Mucosa of rectum (tissue), 2 donors: ENCODE measurements at regions not wholly inside any gene's neighbourhood (a gene's known extent, or its start where the extent isn't known, plus 50 kb on each side); places are given as distances from the start of the nearest gene placed in this dataset.

ENCODE experiments used
- H3K27ac ChIP-seq, 2 donors: one replicate each; pipeline ENCODE4 v1.7.0; 2013; ENCODE audit warnings: inconsistent platforms in 2 of 2, low read depth in 2 of 2, low read length in 2 of 2
- H3K27me3 ChIP-seq, 2 donors: one replicate each; pipeline ENCODE4 v1.7.0; 2013; ENCODE audit warnings: low read length in 2 of 2; ENCODE audit not compliant: control insufficient read depth in 2 of 2, insufficient read depth in 2 of 2
- H3K36me3 ChIP-seq, 2 donors: one replicate each; pipeline ENCODE4 v1.7.0; 2013; ENCODE audit warnings: low read length in 2 of 2; ENCODE audit not compliant: control insufficient read depth in 2 of 2, insufficient read depth in 2 of 2
- H3K4me1 ChIP-seq, 2 donors: one replicate each; pipeline ENCODE4 v1.7.0; 2013; ENCODE audit warnings: low read length in 2 of 2, mild to moderate bottlenecking in 1 of 2; ENCODE audit not compliant: control insufficient read depth in 2 of 2, insufficient read depth in 2 of 2
- H3K4me3 ChIP-seq, 2 donors: one replicate each; pipeline ENCODE4 v1.7.0; 2013; ENCODE audit warnings: low read length in 2 of 2
- H3K9ac ChIP-seq, 2 donors: one replicate each; pipeline ENCODE4 v1.7.0; 2013; ENCODE audit warnings: low read length in 2 of 2, low read depth in 1 of 2, mild to moderate bottlenecking in 1 of 2
- H3K9me3 ChIP-seq, 2 donors: one replicate each; pipeline ENCODE4 v1.7.0; 2013; ENCODE audit warnings: low read length in 2 of 2; ENCODE audit not compliant: control insufficient read depth in 2 of 2
- donor health status: healthy.
- donor health status: Normal muscosa, but diverticular disease.

GRCh38 chr1:96355961-96356360 lies 365.6 kb upstream of the PTBP2 start:
- no peaks in the 10 kb centered on the region for H3K4me1 ChIP-seq

DNA sequence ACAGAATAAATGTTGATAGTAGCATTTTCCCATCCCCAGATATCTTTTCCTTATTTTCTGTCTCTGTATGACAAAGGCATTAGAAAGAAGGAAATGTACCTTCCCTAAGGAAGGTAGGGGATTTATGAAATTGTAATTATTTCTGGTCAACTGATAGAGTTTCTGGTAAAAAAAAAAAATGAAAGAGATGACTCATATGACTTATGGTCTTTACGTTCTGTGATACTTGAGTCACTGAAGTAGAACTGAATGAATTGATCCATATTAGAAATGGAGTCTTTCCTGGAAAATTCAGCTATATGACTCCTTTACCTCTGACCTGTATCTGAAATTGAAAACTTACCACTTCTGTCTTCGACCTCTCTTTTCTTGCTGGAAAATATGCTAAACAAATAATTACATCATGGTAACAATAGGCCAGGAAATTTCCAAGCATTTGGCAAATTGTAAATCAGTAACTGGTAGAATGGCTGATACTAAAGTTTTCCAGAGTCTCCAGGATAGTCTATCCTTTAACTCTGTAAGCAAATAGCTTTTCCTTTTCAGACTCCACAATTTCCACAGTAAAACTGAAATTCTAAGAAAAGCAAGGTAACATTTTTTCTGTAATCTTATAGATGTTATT lies 364.3 kb upstream of the PTBP2 start:
- no peaks in the 10 kb centered on the region for H3K4me1 ChIP-seq
- H3K27ac ChIP-seq: no peak overlapping the region
- no peaks in the 10 kb centered on the region for H3K9me3 ChIP-seq
- H3K4me3 ChIP-seq: no peak overlapping the region
- no peaks in the 10 kb centered on the region for H3K27me3 ChIP-seq
- no peak overlapping the region for H3K9ac ChIP-seq
- H3K36me3 ChIP-seq: no peaks in the 10 kb centered on the region

More at GRCh38 chr1:96355961-96356360, 365.6 kb upstream of the PTBP2 start:
- no peak overlapping the region for H3K4me3 ChIP-seq
- H3K9ac ChIP-seq: no peak overlapping the region
- H3K27ac ChIP-seq: no peak overlapping the region
- H3K36me3 ChIP-seq: no peaks in the 10 kb centered on the region
- H3K9me3 ChIP-seq: no peaks in the 10 kb centered on the region
- no peaks in the 10 kb centered on the region for H3K27me3 ChIP-seq

GRCh38 chr1:96358057-96358456 lies 363.5 kb upstream of the PTBP2 start:
- Histone ChIP-seq H3K4me3 (no peak overlapping the region), H3K9me3 (no peaks in the 10 kb centered on the region), H3K27ac (no peak overlapping the region), H3K27me3 (no peaks in the 10 kb centered on the region), H3K36me3 (no peaks in the 10 kb centered on the region), H3K4me1 (no peaks in the 10 kb centered on the region), H3K9ac (no peak overlapping the region)

DNA sequence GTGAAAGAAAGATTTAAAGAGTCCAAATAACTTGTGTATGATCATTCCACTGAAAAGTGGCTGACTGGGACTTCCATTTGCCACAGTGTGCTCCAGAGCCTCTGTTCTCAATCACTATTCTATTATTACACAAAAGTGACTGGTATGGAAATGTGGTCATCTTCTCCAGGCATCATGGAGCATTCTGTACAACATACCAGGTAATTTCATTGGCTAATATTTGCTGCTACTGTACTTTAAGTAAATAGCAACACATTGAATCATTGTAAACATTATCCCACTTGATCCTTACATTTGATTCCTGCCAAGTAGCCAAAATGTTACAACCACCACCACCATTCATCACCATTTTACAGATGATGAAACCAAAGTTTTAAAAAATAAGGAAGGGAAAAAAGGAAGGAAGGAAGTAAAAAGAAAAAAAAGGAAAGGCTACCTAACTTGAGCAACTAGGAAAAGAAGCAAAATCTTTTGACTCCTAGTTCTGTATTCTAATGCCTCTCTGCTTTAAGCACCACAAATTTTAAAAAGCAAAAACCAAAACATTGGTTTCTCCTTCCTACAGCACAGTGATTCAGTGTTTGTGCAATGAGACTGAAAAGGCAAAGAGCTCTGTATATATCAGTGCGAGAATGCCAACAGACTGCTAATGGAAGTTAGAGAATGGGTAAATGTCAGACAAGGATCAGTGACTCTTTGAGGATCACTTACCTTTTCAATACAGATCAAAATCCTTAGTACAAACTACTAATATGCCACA lies 361.4 kb upstream of the PTBP2 start:
- Histone ChIP-seq H3K4me3 (no peak overlapping the region), H3K27me3 (no peaks in the 10 kb centered on the region), H3K9me3 (no peaks in the 10 kb centered on the region), H3K27ac (no peak overlapping the region), H3K36me3 (no peaks in the 10 kb centered on the region), H3K4me1 (no peaks in the 10 kb centered on the region), H3K9ac (no peak overlapping the region)

- no peaks in the 10 kb centered on the region for H3K4me1 ChIP-seq
- no peaks in the 10 kb centered on the region for H3K9me3 ChIP-seq
- H3K36me3 ChIP-seq: no peaks in the 10 kb centered on the region
- H3K27ac ChIP-seq: no peak overlapping the region
- no peak overlapping the region for H3K9ac ChIP-seq
- H3K27me3 ChIP-seq: no peaks in the 10 kb centered on the region
- no peak overlapping the region for H3K4me3 ChIP-seq
Measured at GRCh38 chr1:96361271-96361856, 360.2 kb upstream of the PTBP2 start.

DNA sequence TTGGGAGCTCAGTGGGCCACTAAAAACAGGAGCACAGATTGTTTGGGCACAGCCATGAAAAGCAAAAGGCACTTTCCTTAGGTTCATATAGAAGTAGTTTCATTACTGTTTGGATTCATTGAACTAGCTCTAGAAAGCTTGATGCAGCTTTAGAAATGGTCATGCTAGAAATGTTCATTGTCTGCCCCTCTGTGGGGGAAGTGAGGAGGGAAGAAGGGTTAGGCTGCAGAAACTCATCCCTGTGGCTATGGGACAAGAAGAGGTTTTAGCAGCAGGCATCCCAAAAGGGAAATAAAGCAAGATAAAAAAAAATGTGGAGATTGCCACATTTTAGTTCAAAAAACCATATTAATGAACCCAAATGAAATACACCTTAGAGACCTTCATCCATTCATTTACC lies 359.6 kb upstream of the PTBP2 start:
- no peaks in the 10 kb centered on the region for H3K36me3 ChIP-seq
- no peak overlapping the region for H3K9ac ChIP-seq
- no peaks in the 10 kb centered on the region for H3K27me3 ChIP-seq
- H3K4me1 ChIP-seq: no peaks in the 10 kb centered on the region
- H3K9me3 ChIP-seq: no peaks in the 10 kb centered on the region
- no peak overlapping the region for H3K4me3 ChIP-seq
- H3K27ac ChIP-seq: no peak overlapping the region

DNA sequence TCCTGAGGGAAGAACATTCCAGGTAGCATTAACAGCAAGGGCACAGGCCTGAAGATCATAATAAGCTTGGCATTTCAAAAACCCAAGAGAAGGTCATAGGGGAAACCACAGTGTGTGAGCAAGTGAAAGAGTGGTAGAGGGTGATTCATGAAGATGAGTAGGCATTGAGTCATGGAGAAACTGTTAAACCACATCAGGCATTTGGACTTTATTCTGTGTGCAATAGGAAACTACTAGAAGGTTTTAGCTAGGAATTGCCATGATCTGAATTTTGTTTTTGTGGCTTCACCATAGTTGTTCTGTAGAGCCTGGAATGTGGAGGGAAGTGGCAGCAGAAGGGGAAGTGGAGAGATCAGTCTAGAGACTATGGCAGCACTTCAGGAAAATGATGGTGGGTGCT lies 359.0 kb upstream of the PTBP2 start:
- no peaks in the 10 kb centered on the region for H3K36me3 ChIP-seq

GRCh38 chr1:96363826-96364225 lies 357.8 kb upstream of the PTBP2 start:
- no peaks in the 10 kb centered on the region for H3K9me3 ChIP-seq
- no peaks in the 10 kb centered on the region for H3K4me1 ChIP-seq
- H3K4me3 ChIP-seq: no peak overlapping the region
- no peaks in the 10 kb centered on the region for H3K36me3 ChIP-seq
- H3K9ac ChIP-seq: no peak overlapping the region
- no peaks in the 10 kb centered on the region for H3K27me3 ChIP-seq
- no peak overlapping the region for H3K27ac ChIP-seq

More for the DNA sequence above, 359.0 kb upstream of the PTBP2 start:
- H3K9ac ChIP-seq: no peak overlapping the region
- H3K27me3 ChIP-seq: no peaks in the 10 kb centered on the region
- H3K9me3 ChIP-seq: no peaks in the 10 kb centered on the region
- no peak overlapping the region for H3K27ac ChIP-seq
- H3K4me3 ChIP-seq: no peak overlapping the region
- H3K4me1 ChIP-seq: no peaks in the 10 kb centered on the region

- no peaks in the 10 kb centered on the region for H3K27me3 ChIP-seq
- no peaks in the 10 kb centered on the region for H3K9me3 ChIP-seq
- H3K27ac ChIP-seq: no peak overlapping the region
- H3K36me3 ChIP-seq: no peaks in the 10 kb centered on the region
- no peak overlapping the region for H3K4me3 ChIP-seq
- no peak overlapping the region for H3K9ac ChIP-seq
- no peaks in the 10 kb centered on the region for H3K4me1 ChIP-seq
Measured at GRCh38 chr1:96364576-96364975, 357.0 kb upstream of the PTBP2 start.

DNA sequence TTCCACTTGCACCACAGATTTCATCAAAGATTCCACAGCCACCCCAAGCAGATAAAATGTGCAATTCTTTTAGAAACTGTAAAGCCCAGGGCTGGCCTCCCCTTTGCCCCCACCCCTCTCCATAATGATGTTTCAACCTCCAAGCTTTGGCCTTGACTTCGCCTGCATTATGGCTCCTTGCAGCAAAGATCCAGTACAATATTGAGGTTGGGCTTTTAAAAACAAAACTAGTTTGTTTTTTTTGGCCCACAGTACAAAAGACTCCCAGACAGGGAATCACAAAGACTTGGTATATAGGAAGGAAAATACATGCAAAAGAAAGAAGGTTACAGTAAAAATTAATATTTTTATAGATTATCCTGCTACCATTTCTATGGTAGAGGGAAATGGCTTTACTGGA lies 356.5 kb upstream of the PTBP2 start:
- Histone ChIP-seq H3K9me3 (no peaks in the 10 kb centered on the region), H3K27ac (no peak overlapping the region), H3K4me3 (no peak overlapping the region), H3K9ac (no peak overlapping the region), H3K4me1 (no peaks in the 10 kb centered on the region), H3K27me3 (no peaks in the 10 kb centered on the region), H3K36me3 (no peaks in the 10 kb centered on the region)
